NCI-H1092 (cell line): ENCODE measurements at regions not wholly inside any gene's neighbourhood (a gene's known extent, or its start where the extent isn't known, plus 50 kb on each side); places are given as distances from the start of the nearest gene placed in this dataset.
A peak's percentile ranks its signal among the peaks of the same experiment; 100 is the strongest.

Experiments used
- DNase-seq: peaks from one replicate; lab custom pipeline; 2025; lab: John Stamatoyannopoulos, UW

DNA sequence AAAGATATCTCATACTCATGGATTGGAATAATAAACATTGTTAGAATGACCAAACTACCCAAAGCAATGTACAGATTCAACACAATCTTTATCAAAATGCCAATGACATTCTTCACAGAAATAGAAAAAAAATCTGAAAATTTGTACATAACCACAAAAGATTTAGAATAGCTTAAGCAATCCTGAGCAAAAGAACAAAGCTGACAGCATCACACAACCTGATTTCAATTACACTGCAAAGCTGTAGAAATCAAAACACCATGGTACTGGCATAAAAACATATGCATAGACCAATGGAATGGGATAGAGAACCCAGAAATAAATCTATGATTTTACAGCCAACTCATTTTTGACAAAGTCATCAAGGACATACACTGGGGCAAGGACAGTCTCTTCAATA is 130.0 kb upstream of the TMEM72 start:
- no peak for DNase-seq

DNA sequence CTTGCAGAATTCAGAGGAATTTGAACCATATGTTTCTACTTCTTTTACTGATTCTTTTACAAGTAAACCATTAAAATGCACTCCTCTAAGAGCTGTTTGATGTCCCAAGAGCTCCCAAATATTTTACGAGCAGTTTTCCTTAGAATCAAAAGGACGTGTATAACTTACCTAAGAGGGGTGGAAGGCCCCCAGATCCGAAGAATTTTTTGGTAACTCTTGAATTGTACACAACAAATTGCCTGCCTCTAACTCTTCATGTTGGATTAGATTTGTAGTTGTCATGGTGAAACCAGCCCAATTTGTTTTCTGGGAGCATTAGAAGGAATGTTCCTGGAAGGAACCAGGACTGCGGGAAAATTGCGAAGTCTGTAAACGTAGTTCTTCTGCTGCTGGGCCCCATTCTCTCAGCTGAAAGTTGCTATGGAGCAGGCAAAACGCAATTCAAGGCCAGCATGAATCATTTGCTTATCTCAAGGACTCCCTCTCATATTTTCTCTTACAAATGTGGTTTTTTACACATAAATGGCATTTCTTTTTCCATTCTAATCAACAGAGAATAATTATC is 124.8 kb upstream of the TMEM72 start:
- DNase-seq, result no peak

DNA sequence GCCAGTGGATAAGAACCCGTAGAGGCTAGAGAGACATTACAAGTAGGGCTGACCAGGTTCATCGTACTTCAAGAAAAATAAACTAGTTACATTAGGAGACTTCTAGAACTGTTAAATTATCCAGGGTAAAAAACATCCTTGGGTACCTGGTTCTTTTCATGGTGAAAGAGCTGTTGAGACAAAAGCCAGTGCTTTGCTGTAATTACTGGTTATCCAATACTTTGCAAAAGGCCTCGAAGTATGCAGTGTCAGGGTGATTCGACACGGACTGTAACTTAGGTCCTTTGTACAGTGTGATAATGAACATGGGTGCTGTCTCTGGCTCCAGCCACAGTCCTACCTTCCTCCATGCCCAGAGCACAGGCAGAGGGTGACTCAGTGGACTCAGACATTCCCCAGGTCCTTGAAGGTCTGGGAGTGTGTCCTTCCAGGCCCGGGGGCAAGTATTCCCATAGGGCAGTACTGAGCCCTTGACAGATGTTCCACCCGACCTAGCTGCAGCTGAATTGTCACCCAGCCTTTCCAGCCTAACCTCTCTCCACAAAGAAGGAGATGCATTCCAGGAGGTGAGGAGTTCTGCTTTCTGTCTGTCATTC is 123.6 kb upstream of the TMEM72 start:
- DNase-seq, result no peak

DNA sequence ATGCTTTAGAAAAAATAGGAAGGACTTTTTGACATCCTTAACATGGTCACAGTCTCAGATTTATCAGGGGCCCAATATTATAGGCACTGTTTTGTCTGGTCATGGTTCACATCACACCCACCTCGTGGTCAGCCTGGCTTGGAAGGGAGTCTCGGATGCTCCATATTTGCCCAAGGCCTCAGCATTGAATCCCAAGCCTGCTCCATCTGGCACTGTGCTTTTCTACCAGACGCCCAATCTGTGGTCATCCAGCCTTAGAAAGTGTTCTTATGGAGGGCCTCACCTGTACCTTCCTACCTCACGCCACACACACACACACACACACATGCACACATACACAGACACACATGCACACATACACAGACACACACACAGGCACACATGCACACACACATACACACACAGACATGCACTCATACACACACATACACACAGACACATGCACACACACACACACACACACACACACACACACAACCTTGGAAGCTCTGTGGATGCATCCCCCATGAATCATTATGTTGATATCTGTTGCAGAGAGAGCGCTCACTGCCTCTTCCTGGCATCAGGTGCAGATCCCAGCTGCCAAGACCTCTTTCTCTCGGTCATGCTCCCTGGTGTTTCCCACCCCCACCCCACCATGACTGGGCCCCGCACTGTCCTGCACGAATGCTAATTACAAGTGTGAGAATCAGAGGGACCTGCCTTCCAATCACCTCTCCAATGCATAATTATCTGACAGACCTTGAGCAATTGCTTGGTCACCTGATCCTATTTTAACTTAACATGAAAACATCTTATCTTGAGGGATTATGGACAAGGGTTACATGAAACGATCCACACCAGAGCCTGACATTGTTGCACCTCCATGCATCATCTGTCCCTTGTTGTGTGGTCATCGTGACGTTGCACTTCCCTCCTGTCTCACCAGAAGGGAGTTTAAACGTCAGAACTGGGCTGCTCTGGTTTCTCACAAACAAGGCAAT is 122.7 kb upstream of the TMEM72 start:
- DNase-seq, result no peak

DNA sequence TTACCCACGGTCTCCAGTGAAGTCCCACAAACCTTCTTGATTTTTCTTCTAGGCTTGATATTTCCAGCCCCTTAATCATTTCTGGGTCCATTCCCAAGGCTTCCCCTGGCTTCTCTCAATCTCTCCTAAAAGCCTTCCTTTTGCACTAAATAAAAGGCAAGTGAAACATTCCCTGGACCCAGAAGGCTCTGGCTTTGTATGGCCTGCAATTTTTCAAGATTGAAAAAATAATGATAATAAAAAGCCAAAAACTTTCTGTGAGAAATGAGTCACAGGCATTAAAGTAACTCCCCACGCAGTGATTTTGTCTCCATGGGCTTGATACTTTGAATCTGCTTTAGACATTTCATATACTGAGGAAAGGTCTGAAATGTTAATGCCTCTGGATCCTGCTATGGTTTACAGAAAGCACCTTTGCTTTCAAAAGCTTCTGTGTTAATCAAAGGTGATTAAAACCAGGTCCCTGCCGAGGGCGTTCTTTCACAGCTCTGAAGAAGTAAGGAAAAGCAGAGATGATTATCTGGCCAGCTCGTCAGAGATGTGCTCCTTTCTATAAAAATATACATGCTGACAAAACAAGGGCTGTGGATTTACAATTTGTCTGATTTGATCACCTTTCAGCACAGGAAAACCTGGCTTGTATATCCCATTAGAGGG is 118.9 kb upstream of the TMEM72 start:
- no peak for DNase-seq

DNA sequence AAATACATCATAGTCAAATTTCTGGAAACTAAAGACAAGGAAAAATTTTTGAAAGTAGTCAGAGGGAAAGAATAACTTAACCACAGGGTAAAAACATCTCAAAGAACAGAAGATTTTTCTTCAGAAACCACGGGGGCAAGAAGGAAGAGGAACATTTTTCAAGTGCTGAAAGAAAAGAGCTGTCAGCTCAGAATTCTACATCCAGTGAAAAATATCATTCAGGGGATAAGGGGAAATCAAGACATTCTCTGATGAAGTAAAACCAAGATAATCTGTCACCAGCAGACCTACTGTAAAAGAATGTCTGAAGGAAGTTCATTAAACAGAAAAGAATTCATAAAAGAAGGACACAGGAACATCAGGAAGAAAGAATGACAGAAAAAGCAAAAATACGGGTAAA is 111.2 kb upstream of the TMEM72 start:
- DNase-seq, result no peak

DNA sequence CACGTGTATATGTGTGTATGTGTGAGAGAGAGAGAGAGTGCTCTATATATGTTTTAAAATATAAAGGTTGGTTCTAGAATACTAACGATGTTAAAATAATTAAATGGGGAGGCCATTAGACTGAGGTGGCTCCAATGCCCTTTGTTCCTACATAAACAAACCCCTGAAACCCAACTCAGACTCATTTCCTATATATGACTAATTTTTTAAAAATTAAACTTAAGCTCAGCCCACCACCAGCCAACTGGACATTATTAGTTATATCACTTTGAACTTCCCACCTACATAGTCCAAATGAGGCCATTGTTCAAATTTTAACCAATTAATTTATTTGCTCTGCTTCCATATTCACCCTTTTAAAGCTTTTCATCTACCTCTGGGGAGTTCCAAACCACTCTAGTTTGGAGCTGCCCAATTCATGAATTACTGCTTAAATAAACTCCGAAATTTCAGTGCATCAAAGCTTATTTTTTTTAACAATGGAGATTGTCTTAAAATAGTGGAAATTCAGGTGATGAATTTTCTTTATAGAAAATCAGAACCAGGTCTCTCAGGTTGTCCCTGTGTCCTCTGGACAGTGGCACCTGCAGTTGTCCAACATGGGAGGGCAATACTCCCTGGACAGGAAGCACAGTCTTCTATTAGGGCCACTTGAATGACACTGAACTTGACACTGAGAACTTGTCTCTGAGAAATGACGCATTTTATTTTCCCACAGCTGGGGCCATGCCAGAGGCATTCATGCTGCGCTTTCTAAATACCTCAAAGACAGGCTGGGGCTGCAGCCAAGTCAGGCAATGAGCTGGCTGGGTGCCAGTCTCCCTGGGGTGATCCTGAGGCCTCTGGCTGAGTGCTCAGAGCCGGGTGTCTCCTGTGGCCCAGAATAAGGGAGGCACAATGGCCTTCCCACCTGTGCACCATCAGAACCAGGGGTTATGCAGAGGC is 109.5 kb upstream of the TMEM72 start:
- peak; percentile 91 for DNase-seq

DNA sequence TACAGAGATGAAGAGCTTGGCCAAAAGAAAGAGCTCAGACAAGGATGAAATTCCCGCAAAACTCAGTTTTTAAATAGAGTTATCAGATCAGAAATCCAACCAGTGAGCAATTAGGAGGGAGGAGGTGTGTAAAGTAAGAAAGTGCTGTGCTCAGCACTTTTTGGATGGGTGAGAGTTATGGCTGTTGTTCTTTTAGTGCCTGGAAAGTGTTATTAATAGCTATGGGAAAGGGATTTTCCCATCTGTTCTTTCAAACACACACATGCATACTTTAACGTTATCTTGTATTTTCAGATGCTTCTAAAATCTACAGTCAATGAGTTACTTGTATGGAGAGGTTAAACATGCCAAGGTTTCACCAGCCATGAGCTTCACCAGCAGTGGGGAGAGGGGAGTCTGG is 107.3 kb upstream of the TMEM72 start:
- DNase-seq, result no peak

DNA sequence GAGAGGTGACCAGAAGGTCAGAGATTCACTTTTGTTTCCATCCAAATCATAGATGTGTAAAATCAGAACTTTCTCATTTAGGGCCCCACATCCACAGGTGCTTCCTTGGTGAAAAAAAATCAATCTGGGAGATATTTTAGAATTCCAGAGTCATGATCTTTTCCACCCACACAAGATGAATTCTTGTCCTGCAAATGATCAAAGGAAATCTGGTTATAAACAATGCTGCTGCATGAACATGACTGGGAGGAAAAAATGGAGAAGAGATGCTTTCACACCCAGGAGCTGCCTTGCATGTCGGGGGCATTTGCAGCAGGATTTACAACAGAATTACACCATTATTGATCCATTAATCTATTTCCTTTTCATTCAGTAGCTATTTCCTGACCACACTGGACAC is 106.5 kb upstream of the TMEM72 start:
- no peak for DNase-seq

DNA sequence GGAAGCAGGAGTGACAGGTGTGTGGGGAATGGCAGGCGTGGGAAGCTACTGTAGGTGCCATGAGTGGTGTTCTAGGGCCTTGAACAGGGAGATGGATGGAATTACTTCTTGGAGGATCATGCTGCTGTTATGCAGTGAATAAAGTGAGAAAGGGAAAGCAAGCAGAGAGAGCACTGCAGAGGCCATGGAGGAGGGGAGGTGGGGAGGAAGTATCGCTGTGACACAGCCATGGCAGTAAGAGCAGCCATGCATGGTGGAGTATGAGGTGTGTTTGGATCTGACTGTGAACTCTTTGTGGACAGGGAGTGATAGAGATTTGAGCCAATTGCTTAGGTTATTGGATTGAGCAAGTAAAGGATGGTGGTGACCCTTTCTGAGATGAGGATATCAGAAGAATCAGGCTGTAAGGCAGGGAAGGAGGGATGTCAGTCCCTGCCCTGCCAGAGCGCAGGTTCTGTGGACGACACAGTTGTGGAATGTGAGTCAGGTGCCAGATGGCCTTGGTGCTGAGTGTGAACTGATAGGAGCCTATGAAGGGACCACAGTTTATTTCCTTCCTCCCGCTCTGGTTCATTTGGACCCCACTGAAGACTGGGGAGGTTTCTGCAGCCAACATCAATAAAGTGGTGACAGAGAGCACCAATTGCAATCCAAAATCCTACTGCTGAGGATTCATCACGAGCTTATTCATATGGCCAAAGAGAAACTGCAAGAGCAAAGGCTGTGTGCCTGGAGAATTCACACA is 105.5 kb upstream of the TMEM72 start:
- DNase-seq, result no peak

DNA sequence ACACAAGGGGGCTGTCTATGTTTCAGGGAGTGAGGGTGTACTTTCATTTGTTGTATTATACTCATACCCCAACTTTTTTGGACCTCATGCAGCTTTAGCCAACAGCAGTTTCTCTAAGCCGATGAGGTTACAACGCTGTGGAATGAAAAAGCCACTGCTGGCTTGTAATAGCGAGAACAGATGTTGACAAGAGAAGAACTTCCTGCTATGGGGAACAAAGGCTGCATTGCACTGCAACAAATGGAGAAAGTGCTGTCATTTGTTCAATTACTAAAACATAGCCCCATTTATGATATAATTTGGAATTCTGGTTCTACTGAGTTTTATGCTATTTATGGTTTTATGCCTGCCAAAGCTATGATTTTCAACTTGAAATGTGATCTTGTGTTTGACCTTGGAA is 104.2 kb upstream of the TMEM72 start:
- no peak for DNase-seq

DNA sequence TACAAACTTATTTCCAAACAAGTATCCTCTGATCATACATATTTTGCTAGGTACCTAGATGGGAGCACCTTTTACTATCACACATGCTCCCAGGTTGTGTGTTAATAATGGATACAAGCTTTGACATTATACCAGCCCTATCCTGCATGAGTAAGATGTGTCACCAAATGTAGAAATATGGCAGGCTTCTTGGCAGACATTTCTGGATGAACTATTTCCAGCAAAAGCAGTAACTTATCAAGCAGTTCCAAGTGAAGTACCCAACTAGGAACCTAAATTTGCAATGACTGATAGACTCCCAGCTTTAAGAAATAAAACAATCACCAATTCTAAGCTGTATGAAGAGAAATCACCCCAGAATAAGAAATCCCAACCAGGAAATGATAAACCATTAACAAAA is 103.7 kb upstream of the TMEM72 start:
- no peak for DNase-seq

DNA sequence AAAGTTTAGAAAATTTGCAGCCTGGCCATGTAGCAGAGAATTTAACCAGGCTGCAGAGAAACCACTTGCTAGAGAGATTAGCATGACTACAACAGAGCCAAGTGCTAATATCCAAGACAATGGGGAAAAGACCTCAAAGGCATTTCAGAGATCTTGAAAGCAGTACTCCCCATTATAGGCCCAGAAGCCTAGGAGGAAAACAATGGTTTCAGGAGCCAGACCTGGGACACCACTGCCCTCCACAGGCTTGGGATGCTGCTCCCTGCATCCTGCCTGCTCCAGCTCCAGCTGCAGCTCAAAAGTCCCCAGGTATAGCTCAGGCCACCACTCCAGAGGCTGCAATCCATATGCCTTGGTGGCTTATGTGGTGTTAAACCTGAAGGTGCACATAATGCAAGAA is 101.5 kb upstream of the TMEM72 start:
- no peak for DNase-seq

DNA sequence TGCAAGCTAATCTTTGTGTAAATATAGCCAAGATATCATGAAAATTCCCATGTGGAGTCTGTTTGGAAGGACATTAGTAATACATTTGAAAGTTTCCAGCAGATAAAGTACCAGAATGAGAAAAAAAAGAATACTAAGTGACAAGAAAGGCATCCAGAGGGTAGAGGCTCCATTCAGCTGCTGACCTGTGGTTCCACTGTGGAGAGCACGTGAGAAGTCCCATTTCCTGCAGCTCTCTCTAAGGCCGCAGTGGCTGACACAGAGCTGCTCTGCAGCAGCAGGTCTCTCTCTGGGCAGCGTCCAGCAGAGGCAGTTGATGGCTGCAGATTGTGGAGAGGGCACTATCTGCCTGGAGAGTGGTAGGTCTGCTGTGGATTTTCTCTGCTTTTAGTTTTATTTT is 100.1 kb upstream of the TMEM72 start:
- no peak for DNase-seq

DNA sequence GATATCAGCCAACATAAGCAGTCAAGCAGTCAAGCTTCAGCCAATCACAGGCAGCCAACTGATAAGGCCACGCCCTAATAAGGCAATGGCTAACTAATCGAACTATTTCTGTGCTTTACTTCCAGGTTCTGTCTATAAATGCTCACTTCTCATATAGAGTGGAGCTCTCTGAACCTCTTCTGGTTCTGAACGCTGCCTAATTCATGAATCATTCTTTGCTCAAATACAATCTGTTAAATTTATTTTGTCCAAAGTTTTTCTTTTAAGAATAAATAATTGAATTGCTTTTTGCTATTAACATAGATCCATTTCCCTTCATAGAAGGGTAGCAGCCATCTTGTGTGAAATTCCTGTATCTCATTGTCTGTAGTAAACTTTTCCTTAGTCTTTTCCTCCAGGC is 97.9 kb upstream of the TMEM72 start:
- DNase-seq, result no peak

DNA sequence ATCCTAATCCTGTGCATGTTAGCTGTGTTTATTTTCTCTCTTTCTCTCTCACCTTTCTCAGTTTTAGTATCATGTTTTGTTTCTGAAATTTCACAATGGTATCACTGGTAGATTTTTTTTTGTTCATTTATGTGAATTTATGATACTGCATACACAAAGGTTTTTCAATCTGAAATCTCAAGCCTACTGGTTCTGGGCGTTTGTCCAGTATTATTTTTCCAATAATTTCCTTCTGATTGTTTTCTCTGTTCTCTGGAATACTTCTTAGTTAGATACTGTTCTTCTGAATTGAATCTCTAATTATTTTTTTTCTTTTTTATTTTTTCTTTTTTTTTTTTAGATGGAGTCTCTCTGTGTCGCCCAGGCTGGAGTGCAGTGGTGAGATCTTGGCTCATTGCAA is 96.2 kb upstream of the TMEM72 start:
- no peak for DNase-seq

DNA sequence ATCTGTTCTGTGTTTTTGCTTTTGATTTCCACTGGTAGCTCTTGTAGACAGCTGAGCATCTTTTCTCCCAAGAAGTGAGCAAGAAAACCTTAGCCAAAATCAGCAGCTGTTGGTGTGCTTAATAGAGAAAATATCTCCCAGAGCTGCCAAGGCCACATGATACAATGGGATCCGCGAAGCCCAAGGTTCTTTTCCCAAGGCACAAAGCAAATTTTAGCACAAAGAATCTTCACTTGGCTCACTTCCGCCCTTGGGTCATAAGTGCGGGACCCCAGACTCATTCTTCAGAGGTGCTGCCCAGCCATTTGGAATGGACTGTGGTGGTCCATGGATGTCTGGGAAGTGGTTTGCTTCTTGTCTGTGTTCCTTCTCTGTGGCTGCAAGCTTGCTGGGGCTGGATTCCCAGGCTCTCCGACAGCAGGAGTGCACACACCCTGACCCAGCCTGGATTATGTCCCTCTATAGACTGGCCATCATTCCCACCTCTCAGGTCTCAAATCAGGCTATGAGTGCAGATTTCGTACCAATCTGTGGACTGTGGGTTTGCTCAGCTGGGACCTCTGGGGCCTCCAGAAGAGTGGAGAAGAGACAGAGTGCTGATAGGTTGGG is 93.0 kb upstream of the TMEM72 start:
- DNase-seq, result no peak

DNA sequence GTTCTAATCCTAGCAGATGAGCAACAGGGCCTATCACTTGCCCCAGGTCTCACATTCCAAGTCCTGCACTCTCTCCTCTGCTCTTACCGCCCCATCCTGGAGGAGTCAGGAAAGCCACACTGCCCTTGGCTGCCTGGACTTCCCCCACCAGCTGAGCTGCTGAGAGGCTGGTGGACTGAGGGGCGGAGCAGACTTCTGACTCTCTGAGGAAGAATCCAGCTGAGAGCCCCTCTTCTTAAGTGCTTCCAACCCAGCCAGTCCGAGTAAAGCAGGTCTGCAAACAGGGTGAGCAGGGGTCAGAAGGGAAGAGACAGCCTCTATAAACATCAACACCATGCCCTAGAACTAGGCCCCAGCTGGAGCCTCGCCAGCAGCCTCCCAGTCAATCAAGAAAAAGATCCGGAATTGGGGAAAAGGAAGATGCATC is 92.4 kb upstream of the TMEM72 start:
- DNase-seq, result no peak

DNA sequence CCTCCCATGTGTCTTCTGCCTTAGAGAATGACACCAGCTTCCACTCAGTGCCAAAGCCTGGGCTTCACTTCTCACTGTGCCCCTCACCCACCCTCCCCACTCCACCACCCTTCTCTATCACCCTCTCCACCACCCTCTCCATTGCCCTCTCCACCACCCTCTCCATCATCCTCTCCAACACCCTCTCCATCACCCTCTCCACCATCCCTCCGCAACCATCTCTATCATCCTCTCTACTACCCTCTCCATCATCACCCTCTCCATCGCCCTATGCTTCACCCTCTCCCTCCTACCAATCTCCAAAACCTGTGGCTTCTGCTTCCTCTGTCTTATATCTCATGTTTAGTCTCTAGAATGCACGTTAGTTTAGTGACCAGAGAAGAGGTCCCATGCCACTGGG is 91.0 kb upstream of the TMEM72 start:
- no peak for DNase-seq

DNA sequence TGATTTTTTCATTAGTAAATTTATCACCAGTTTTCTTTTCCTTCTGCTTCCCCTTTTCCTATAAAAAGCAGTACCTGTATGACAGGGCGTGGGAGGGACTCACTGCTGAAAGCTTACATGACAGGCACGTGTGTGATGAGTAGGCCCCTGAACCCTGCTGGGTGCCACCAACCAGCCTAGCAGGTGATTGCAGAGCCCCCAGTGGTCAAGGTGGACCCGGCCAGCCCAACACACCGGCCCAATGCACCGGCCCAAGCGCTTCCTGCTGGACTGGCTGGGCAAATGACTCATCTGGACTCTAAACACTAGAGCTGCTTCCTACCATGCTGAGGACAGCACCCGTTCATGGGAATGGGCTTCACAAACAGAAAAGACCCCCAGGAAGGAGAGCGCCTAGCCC is 89.8 kb upstream of the TMEM72 start:
- DNase-seq, result no peak
